ENCODE measurements at regions not wholly inside any gene's neighbourhood (a gene's known extent, or its start where the extent isn't known, plus 50 kb on each side); places are given as distances from the start of the nearest gene placed in this dataset.

DNA sequence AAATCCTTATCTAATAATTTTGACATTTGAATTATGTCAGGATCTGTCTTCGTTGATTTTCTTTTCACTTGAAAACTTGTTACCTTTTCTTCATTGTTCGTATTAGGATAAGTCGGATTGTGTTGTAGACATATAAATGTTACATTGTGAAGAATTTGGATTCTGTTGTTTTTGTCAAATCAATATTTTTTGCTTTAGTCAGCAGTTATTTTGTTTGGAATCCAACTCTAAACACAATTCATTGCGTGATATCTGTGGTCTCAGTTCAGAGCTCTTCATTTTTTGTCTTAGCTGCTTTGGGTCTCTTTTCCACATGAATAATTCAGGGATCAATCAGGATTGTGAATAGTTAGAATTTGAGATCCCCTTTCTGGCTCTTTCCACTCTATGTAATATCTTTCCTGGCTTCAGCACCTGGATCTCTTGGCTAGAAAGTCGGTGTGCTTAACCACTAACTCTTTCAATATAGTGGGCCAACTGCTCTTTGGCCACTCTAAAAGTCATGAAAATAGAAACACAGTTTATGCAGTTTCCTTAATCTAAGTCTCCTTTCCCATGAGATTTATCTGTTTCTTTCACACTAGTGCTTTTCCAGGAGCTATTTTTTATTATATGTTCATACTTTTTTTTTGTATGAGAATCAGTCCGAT lies 2494.2 kb upstream of the PCDH20 start:
- TF ChIP-seq CTCF (IDR thresholded peaks at IDR 0.05; ENCODE audit: extremely low read depth, insufficient read depth, missing control alignments): no peak
- DNase-seq (ENCODE audit: low spot score): no peak
- in situ Hi-C loops (cut with MboI; ENCODE audit: low pct_unique_long_range_greater_than_20kb, low sequenced_read_pairs, unreplicated experiment): no loop called here

GRCh38 chr13:63902141-63902540 lies 2486.5 kb upstream of the PCDH20 start:
- TF ChIP-seq CTCF (IDR thresholded peaks at IDR 0.05; ENCODE audit: extremely low read depth, insufficient read depth, missing control alignments): no peak
- DNase-seq (ENCODE audit: low spot score): no peak
- in situ Hi-C loops (cut with MboI; ENCODE audit: low pct_unique_long_range_greater_than_20kb, low sequenced_read_pairs, unreplicated experiment): no loop called here

GRCh38 chr13:63901630-63902029 lies 2486.0 kb upstream of the PCDH20 start:
- in situ Hi-C loops (cut with MboI; ENCODE audit: low pct_unique_long_range_greater_than_20kb, low sequenced_read_pairs, unreplicated experiment): no loop called here
- no peak for DNase-seq (ENCODE audit: low spot score)

DNA sequence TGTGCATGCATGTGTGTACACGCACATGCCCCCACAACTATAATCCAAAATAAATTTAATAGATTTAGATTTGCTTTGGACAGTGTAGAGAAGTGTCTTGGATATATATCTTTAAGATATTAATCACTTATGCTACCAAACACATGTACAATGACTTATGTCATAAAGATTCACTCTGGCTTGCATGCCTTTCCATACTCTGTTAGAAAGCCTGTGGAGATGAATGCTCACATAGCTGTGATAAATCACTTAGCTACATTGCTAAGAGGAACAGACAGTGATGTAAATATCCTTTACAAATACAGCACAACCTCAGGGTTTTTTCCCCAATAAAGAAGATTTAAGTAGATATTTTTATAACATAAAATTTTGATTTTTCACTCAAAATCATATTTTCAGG lies 2484.8 kb upstream of the PCDH20 start:
- DNase-seq (ENCODE audit: low spot score): no peak
- in situ Hi-C loops (cut with MboI; ENCODE audit: low pct_unique_long_range_greater_than_20kb, low sequenced_read_pairs, unreplicated experiment): no loop called here
- no peak for TF ChIP-seq CTCF (IDR thresholded peaks at IDR 0.05; ENCODE audit: extremely low read depth, insufficient read depth, missing control alignments)

More at GRCh38 chr13:63901630-63902029, 2486.0 kb upstream of the PCDH20 start:
- TF ChIP-seq CTCF (IDR thresholded peaks at IDR 0.05; ENCODE audit: extremely low read depth, insufficient read depth, missing control alignments): no peak

DNA sequence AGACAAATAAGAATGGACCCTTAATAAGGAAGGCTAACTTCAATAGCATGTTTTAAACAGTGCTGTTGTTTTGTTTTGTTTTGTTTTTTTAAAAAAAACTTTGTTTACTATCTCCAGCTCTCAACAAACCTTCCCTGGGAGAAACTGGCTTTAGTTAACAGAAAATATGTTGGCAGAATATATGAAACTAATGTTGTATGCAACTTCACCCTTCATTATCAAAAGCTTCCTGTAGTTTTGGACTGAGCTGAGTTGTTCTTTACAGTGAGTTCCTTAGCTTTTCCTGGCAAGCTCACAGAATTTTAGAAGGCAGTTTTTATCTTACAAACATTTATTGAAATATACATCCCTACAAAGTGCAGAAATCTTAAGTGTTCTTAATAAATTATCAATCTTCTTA lies 2480.7 kb upstream of the PCDH20 start:
- DNase-seq (ENCODE audit: low spot score): no peak
- TF ChIP-seq CTCF (IDR thresholded peaks at IDR 0.05; ENCODE audit: extremely low read depth, insufficient read depth, missing control alignments): no peak
- in situ Hi-C loops (cut with MboI; ENCODE audit: low pct_unique_long_range_greater_than_20kb, low sequenced_read_pairs, unreplicated experiment): no loop called here

DNA sequence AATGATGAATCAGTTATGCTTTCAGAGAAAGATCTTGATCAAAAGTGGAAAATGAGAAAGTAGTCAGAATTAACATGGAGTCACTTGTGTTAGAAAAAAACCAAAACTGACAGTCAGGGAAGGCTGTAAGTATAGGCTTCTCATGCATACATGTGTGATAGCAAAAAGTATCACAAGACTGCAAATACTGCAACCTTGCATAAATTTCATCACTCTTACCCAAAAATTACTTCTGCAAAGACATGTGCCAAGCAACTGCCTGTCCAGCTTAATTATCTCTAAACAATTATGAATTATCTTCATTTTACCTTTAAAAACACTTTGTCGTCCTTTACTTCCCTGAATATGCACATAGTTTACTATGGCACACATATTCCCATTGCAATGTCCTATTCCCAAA lies 2466.4 kb upstream of the PCDH20 start:
- no peak for TF ChIP-seq CTCF (IDR thresholded peaks at IDR 0.05; ENCODE audit: extremely low read depth, insufficient read depth, missing control alignments)
- in situ Hi-C loops (cut with MboI; ENCODE audit: low pct_unique_long_range_greater_than_20kb, low sequenced_read_pairs, unreplicated experiment): no loop called here
- DNase-seq (ENCODE audit: low spot score): no peak

All from GM13977 (cell line).